ENCODE measurements at regions not wholly inside any gene's neighbourhood (a gene's known extent, or its start where the extent isn't known, plus 50 kb on each side); places are given as distances from the start of the nearest gene placed in this dataset.

DNA sequence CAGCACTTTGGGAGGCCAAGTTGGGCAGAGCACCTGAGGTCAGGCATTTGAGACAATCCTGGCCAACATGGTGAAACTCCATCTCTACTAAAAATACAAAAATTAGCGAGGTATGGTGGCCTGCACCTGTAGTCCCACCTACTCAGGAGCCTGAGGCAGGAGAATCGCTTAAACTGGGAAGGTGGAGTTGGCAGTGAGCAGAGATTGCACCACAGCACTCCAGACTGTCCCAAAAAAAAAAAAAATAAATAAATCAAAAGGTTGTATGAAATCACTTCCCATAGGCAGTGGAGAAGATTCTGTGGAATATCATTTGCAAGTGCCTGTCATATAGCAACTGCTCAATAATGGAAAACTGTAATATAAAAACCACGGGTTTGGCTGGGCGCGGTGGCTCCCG, 65.1 kb upstream of the SERBP1 start:
- intact Hi-C loops (cut with micrococcal nuclease) = no loop called here

DNA sequence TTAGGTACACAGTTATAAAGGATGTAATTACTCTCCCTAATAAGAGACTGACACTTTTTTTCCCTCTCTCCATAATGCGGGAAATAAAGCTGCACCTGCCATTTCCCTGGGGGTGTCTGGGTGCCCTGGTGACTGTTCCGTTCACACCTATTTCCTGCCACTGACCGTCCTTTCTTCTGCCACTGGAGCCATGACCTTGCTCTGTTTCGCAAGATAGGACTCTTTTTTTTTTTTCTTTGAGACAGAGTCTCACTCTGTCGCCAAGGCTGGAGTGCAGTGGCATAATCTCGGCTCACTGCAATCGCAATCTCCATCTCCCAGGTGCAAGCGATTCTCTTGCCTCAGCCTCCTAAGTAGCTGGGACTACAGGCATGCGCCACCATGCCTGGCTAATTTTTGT, 66.1 kb upstream of the SERBP1 start:
- no peaks in the 10 kb centered on the region for H3K79me2 ChIP-seq (ENCODE audit: low read length)
- H3K9me2 ChIP-seq (replicated peaks; ENCODE audit: low read length) = no peaks in the 10 kb centered on the region
- intact Hi-C loops (cut with micrococcal nuclease) = no loop called here
- no peaks in the 10 kb centered on the region for H3K36me3 ChIP-seq (ENCODE audit: low read depth, low read length)
- DNase-seq = no peak
- H3F3A ChIP-seq (ENCODE audit: low read length, unreplicated experiment) = no peaks in the 10 kb centered on the region
- H3K27ac ChIP-seq (ENCODE audit: low read length) = no peak overlapping the region
- no peaks in the 10 kb centered on the region for H3K9me3 ChIP-seq (ENCODE audit: low read length)
- H4K20me1 ChIP-seq (ENCODE audit: low read length) = no peaks in the 10 kb centered on the region
- no peak overlapping the region for H3K4me3 ChIP-seq (ENCODE audit: low read length)
- H3K4me2 ChIP-seq (ENCODE audit: low read length) = no peak overlapping the region
- no peak overlapping the region for H2AFZ ChIP-seq (ENCODE audit: low read length)
- no peak overlapping the region for H3K9ac ChIP-seq (ENCODE audit: low read length)
- H3K27me3 ChIP-seq (ENCODE audit: low read length) = no peaks in the 10 kb centered on the region
- POLR2A ChIA-PET (ENCODE audit: unreplicated experiment) = no interaction called here
- no peak for TF ChIP-seq EZH2 (IDR thresholded peaks at IDR 0.05; ENCODE audit: low read length, unreplicated experiment)
- no peak for TF ChIP-seq EZH2phosphoT487 (IDR thresholded peaks at IDR 0.05; ENCODE audit: borderline replicate concordance, low read length)
- no peak for TF ChIP-seq CTCF (conservative IDR thresholded peaks at IDR 0.05; ENCODE audit: low read depth, low read length)
- H3K4me1 ChIP-seq (ENCODE audit: insufficient read depth, low read length) = no peaks in the 10 kb centered on the region
- no TSS peak for BruUV-seq (replicated peaks)
- CTCF ChIA-PET = interaction anchor here (1.1 kb wide), 1 partner anchor 283 kb away, joined by 3 read pairs; no protein-coding TSS in a partner anchor
- ATAC-seq = no peak

More for the DNA sequence above, 65.1 kb upstream of the SERBP1 start:
- Histone ChIP-seq H3K9me2 (replicated peaks; ENCODE audit: low read length) (no peaks in the 10 kb centered on the region), H3K9ac (ENCODE audit: low read length) (no peak overlapping the region), H3F3A (ENCODE audit: low read length, unreplicated experiment) (no peaks in the 10 kb centered on the region), H3K9me3 (ENCODE audit: low read length) (no peaks in the 10 kb centered on the region), H3K4me3 (ENCODE audit: low read length) (no peak overlapping the region), H3K27me3 (ENCODE audit: low read length) (no peaks in the 10 kb centered on the region), H2AFZ (ENCODE audit: low read length) (no peak overlapping the region), H3K4me1 (ENCODE audit: insufficient read depth, low read length) (no peaks in the 10 kb centered on the region), H3K36me3 (ENCODE audit: low read depth, low read length) (no peaks in the 10 kb centered on the region), H4K20me1 (ENCODE audit: low read length) (no peaks in the 10 kb centered on the region), H3K79me2 (ENCODE audit: low read length) (no peaks in the 10 kb centered on the region), H3K27ac (ENCODE audit: low read length) (no peak overlapping the region), H3K4me2 (ENCODE audit: low read length) (no peak overlapping the region)
- DNase-seq = no peak
- POLR2A ChIA-PET (ENCODE audit: unreplicated experiment) = no interaction called here
- no TSS peak for BruUV-seq (replicated peaks)
- CTCF ChIA-PET = no interaction called here
- ATAC-seq = no peak
- TF ChIP-seq EZH2phosphoT487 (IDR thresholded peaks at IDR 0.05; ENCODE audit: borderline replicate concordance, low read length) (no peak), CTCF (conservative IDR thresholded peaks at IDR 0.05; ENCODE audit: low read depth, low read length) (no peak), EZH2 (IDR thresholded peaks at IDR 0.05; ENCODE audit: low read length, unreplicated experiment) (no peak)

DNA sequence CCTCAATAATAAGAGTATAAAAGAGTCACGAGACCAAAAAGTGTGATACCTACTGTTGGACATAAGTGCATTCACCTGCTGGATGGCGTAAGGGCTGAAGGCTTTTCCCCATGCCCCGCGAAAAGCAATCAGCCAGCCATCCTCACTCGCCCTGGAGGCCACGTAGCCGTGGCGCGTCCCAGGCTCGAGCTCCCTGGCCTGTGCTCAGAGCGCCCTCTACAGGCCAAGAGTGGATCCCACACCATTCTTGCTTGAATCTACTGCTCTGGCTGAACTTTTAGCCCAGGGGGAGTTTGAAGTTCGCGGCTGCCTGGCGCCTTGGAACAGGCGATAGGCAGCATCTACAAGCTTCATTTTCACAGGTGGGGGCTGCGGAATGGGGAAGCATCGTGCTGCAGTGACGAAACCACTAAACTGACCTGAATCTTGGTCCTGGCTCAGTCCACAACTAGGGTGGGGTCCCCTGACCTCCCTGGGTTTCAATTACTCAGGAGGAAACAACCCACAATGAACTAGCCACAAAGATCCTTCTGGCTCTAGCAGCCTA, 70.3 kb upstream of the SERBP1 start:
- DNase-seq = peak; percentile 94
- intact Hi-C loops (cut with micrococcal nuclease) = loop anchor here (1.0 to 10.0 kb wide), 5 partner anchors 152 to 736 kb away; no protein-coding TSS in a partner anchor
- H3K4me3 ChIP-seq (ENCODE audit: low read length) = peak overlapping the region; percentile 44
- ChIA-PET POLR2A (ENCODE audit: unreplicated experiment) (interaction anchor here (0.8 kb wide), 1 partner anchor 1475 kb away, joined by 4 read pairs; no protein-coding TSS in a partner anchor), CTCF (interaction anchor here (0.6 to 1.9 kb wide), 4 partner anchors 12 to 287 kb away, joined by 3 to 18 read pairs (median 11); no protein-coding TSS in a partner anchor)
- no TSS peak for BruUV-seq (replicated peaks)
- H3K27me3 ChIP-seq (ENCODE audit: low read length) = no peaks in the 10 kb centered on the region
- H3K4me1 ChIP-seq (ENCODE audit: insufficient read depth, low read length) = no peaks in the 10 kb centered on the region
- H3K9ac ChIP-seq (ENCODE audit: low read length) = no peak overlapping the region
- TF ChIP-seq EZH2 (IDR thresholded peaks at IDR 0.05; ENCODE audit: low read length, unreplicated experiment) (no peak), CTCF (conservative IDR thresholded peaks at IDR 0.05; ENCODE audit: low read depth, low read length) (peak; percentile 97), EZH2phosphoT487 (IDR thresholded peaks at IDR 0.05; ENCODE audit: borderline replicate concordance, low read length) (no peak)
- peak; percentile 99 for ATAC-seq
- H3F3A ChIP-seq (ENCODE audit: low read length, unreplicated experiment) = no peaks in the 10 kb centered on the region
- H3K27ac ChIP-seq (ENCODE audit: low read length) = no peak overlapping the region
- no peaks in the 10 kb centered on the region for H3K9me3 ChIP-seq (ENCODE audit: low read length)
- no peaks in the 10 kb centered on the region for H3K36me3 ChIP-seq (ENCODE audit: low read depth, low read length)
- H4K20me1 ChIP-seq (ENCODE audit: low read length) = no peaks in the 10 kb centered on the region
- no peaks in the 10 kb centered on the region for H3K9me2 ChIP-seq (replicated peaks; ENCODE audit: low read length)
- no peaks in the 10 kb centered on the region for H3K79me2 ChIP-seq (ENCODE audit: low read length)
- H2AFZ ChIP-seq (ENCODE audit: low read length) = peak overlapping the region; percentile 71
- H3K4me2 ChIP-seq (ENCODE audit: low read length) = peak overlapping the region; percentile 59

Measured in PC-3 (cell line).